SKM-1 (cell line): ENCODE measurements at regions not wholly inside any gene's neighbourhood (a gene's known extent, or its start where the extent isn't known, plus 50 kb on each side); places are given as distances from the start of the nearest gene placed in this dataset.
"Not testable (repeated sequence)": the region's sequence is repeated elsewhere in the genome, so short reads cannot be mapped to it uniquely, and the experiment has no call there.

Experiments used
- DNase-seq: peaks from one replicate; lab custom pipeline; 2025; ENCODE audit not compliant: unreplicated experiment; lab: John Stamatoyannopoulos, UW

GRCh38 chr18:51248685-51249084 lies 51.2 kb upstream of the MEX3C start:
- DNase-seq, result no peak

GRCh38 chr18:51250006-51250405 lies 52.5 kb upstream of the MEX3C start:
- no peak for DNase-seq

- DNase-seq, result no peak
Observed at GRCh38 chr18:51250458-51251024, 53.1 kb upstream of the MEX3C start.

DNA sequence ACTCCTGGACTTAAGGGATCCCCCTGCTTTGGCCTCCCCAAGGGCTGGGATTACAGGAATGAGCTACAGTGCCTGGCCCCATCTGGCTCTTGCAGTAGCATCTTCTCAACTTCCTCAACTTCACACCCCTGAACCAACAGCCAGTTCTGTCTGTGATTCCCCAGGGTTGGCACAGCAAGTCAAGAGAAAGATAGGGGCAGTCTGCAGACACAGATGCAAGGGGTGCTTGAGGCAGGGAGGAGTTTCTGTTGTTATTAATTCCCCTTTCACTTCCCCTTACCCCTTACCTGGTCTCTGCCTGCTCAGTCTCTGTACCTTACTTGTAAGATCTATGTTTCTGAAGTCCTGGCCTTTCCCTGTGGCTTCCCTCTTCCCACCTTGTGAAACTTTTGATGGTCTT lies 54.1 kb upstream of the MEX3C start:
- DNase-seq, result no peak

- no peak for DNase-seq
Observed at GRCh38 chr18:51253476-51253875, 56.0 kb upstream of the MEX3C start.

GRCh38 chr18:51255693-51256092 lies 58.2 kb upstream of the MEX3C start:
- DNase-seq, result no peak

DNA sequence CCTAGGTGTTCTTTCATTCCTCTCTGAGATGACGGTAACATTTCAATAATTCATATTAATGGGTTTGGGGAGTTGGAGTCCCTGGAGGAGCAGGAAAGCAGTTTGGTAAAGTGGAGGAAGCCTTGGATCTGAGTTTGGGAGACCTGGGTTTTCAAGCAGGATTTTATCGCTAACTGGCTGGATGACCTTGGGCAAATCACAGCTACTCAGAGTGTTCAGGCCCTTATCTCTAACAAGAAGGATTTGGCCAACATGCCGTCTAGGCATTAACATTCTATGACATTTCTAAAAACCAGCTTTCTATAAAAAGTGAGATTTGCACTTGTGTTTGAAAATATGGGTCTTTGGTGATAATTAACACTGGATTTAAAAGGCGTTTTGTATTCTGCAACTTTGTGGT lies 59.7 kb upstream of the MEX3C start:
- DNase-seq, result no peak

DNA sequence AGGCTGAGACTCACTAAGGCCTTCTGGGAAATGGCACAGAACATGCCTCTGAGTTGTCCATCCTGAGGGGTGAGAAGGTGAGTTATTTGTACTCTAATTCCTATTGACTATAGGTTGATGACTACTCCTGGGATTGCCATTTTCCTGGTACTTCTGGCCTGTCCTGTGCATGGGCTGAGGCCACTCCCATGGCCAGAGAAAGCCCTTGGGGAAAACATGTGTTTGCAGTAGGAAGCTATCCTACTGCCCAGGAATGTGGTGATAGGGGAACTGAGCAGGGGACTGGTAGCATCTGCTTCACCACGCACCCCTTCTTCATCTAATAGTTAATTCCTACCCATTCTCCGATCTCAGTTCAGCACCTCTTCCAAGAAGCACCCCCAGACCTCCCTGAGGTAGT lies 62.6 kb upstream of the MEX3C start:
- DNase-seq, result no peak

DNA sequence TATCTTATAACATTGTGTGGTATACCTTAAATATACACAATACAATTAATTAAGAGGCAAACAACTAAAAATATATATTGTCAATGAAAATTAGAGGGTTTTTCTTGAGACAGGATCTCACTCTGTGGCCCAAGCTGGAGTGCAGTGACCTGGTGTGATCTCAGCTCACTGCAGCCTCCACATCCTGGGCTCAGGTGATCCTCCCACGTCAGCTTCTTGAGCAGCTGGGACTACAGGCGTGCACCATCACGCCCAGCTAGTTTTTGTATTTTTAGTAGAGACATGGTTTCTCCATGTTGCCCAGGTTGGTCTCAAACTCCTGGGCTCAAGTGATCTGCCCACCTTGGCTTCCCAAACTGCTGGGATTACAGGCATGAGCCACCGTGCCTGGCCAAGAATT lies 68.6 kb upstream of the MEX3C start:
- DNase-seq, result not testable (repeated sequence)

DNA sequence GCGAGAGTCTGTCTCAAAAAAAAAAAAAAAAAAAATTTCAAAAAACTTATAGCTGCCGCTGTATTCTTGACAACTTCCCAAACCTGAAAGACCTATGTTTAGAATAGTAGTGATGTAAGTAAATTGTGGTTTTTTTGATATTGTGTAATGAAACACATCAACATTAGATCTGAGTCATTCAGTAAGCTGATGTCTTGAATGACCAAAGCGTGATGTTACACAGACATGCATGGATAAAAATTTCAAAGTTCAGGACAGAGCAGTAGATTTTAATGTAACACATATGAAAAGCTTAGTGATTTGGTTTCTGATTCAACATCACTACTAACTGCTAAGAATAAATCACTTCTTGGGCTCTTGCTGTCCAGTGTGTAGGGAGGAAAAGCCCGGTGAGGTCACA lies 69.3 kb upstream of the MEX3C start:
- DNase-seq, result peak; percentile 34

- DNase-seq, result no peak
Observed at GRCh38 chr18:51273437-51273836, 76.0 kb upstream of the MEX3C start.

DNA sequence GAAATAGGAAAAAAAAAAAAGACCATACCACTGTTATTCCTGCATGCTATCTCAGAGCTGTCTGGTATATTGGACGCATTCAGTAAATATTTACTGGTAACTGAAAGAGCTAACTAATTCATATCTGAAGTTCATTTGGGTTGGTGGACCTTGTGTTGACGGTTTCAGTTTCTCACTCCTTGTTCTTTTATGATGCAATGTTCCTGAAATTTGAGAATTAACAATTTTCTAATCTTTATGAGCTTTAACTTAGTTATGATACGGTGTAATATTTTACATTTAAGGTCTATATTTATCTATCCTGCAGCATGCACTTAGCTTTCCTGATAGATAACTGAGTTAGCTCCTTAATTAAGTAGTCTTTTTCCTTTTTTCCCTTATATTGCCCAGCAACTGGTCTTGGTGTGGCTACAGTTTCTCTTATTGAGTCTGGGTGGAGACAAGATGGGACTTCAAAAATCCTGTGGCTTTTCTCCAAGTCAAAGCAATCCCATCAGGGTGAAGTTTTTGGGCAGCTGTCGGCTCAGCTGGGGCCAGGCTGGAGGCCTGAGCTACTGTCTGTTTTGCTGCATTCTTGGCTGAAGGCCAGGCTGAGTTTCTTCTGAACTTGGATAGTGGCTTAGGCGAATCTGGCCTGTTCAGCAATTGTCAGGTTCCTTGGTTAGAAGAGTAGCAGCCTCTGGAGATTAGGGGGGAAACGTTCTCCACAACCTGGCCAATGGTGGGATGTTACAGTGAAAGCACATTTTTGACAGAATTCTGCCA lies 78.4 kb upstream of the MEX3C start:
- DNase-seq, result no peak

GRCh38 chr18:51278045-51278649 lies 80.7 kb upstream of the MEX3C start:
- DNase-seq, result no peak

DNA sequence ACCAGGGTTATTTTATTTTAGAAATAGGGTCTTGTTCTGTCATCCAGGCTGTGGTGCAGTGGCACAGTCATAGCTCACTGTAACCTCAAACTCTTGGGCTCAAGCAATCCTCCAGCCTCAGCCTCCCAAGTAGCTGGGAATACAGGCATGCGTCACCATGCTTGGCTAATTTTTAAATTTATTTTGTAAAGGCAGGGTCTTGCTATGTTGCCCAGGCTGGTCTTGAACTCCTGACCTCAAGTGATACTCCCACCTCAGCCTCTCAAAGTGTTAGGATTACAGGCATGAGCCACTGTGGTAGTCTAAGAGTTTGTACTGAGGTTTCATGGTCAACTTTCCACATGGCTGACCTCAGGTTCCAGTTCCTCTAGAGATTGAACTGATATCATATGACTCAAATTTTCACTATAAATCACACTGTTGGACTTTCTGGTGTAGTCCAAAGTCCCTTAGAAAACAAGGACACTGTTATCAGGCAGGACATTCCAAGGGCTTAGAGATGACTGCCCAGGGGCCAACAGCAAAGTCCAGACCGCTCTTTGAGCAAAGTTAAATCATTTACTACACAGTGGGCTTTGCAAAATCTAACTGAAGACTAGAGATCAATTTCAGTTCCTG lies 82.0 kb upstream of the MEX3C start:
- DNase-seq, result no peak

DNA sequence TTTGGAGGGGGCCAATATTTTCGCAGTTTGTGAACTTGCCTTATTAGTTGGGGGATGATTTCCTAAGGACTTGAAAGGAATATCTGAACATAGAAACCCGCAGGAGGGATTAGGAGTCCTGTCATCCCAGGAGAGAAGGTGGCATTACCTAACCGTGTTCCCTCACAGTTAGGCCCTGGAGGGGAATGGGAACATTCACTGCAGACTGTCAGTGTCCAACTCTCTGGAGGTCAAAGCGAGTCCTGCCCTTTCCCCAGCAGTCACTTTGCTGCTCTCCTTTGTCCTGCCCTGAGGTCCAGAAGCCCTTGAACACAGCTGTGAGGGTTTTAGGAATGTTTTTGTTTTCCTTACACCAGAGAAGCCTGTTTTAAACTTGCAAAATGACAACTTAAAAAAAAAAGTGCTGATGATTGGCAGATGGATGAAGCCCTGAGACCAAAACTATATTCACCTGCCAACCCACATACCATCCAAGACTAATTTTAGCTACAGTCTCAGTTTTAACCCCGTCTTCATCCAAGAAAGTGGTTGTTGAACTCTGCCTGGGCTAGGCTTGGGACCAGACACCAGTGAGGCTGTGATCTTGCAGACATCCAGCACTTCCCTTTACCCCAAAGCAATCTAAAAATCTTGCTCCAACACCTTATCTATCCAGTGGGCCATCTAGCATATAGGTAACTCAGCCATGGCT lies 90.5 kb upstream of the MEX3C start:
- no peak for DNase-seq

DNA sequence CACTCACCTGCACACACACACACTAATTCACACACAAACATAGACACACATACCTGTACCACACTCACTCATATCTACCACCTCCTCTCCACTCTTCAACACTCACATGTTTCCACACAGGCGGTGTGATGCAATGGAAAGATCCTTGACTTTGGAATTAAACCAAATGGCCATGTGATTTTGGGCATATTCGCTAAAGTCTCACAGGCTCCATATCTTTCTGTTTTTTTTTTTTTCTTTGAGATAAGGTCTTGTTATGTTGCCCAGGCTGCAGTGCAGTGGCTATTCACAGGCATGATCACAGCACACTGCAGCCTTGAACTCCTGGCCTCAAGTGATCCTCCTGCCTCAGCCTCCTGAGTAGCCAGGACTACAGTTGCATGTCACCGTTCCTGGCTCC lies 91.1 kb upstream of the MEX3C start:
- no peak for DNase-seq

GRCh38 chr18:51290860-51291259 lies 93.4 kb upstream of the MEX3C start:
- DNase-seq, result no peak

- DNase-seq, result no peak
Observed at GRCh38 chr18:51300912-51301311, 103.4 kb upstream of the MEX3C start.

DNA sequence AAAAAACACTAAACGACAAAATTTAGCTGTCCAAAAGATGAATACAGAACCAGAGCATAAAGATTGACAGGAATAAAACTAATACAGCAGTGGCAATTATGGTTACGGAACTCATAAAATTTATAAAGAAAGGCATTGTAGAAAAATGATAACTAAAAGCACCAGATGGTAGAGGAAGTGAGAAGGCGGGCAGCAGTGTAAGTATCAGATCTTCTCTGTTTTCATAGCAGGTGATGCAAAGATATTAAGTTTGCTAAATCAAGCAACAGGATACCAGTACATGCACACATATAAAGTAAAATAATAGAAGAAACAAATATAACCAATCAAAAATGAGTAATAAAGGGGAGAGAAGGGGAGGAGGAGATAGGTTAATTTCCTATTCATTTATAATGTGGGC lies 103.9 kb upstream of the MEX3C start:
- no peak for DNase-seq

DNA sequence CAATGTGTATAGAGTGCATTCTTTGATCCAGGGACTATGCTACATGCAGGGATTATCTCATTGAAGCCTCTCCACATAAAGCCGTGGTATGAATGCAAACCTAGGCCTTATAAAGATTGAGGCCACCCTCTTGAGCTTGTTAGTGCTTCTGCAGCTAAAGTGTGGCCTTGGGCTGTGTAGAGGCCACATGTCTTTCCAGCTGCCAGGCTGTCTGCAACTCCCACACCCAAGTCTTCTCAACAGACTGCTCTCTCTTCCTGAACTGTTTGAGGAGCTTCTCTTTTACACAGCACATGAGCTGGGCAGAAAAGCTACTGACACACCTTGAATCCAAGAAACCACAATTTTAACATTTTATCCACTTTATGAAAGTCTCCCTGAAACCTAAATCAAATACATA lies 119.2 kb upstream of the MEX3C start:
- no peak for DNase-seq

DNA sequence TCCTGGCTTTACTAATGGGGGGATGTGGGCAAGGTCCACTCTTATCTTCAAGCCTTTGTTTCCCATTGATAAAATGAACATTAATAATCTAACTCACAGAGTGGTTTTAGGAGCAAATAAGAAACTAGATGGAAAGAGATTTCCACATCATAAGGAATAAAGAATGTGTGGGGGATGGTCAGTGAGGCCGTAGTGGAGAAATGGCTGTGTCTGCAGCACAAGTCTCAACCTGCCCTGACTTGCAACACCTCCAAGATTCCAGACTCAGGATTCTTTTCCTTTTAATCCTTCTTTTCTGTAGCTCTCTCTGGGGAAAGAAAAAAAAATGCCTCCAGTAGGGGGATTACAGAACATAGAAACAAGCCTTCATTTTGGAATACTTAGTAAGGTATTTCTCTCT lies 124.2 kb upstream of the MEX3C start:
- no peak for DNase-seq

GRCh38 chr18:51323961-51324360 lies 126.5 kb upstream of the MEX3C start:
- no peak for DNase-seq
